K562 (cell line): ENCODE measurements at regions not wholly inside any gene's neighbourhood (a gene's known extent, or its start where the extent isn't known, plus 50 kb on each side); places are given as distances from the start of the nearest gene placed in this dataset.

Experiments
- ATAC-seq: fragments of 200-7000 bp; cut with Tn5 transposase; 3 replicates; pipeline ENCODE4 v1.9.1; 2020; ENCODE audit warnings: moderate library complexity
- BruUV-seq: library from RNA; stranded (reverse); fragments of 400-500 nt; replicated peaks from 2 replicates; lab custom pipeline; 2021; lab: Mats Ljungman, UMichigan
- CTCF ChIA-PET: fragments of 300-600 bp; formaldehyde crosslinking; extraction: SDS; loops from one replicate; lab custom pipeline; 2021; ENCODE audit warnings: low intra/inter-chr PET ratio; lab: Yijun Ruan, JAX
- POLR2A ChIA-PET: fragments of 300-600, 350-650 bp; sonication (Branson Sonifier 250); formaldehyde crosslinking; extraction: SDS; loops from one replicate; lab custom pipeline; 2021; ENCODE audit warnings: antibody characterized with exemption, inconsistent platforms; lab: Yijun Ruan, JAX
- DNase-seq, 4 experiments: peaks; one replicate each; pipeline versions ENCODE4 v3.0.0 to v3.0.0-alpha.2; 2011 to 2018; ENCODE audit warnings: low spot score in 3 of 4, mixed read lengths in 3 of 4; ENCODE audit errors: extremely low read depth in 1 of 4
- FAIRE-seq: peaks from 2 replicates; lab custom pipeline; 2011; peaks lifted over from hg19 to GRCh38; lab: Jason Lieb, UNC
- H2AFZ ChIP-seq: 2 replicates; pipeline ENCODE4 v1.6.0; 2011; ENCODE audit warnings: low read depth, low read length, control low read depth, inconsistent platforms
- H3K27ac ChIP-seq: fragments of 200-600 bp; 3 replicates; pipeline ENCODE4 v1.8.0; 2011; ENCODE audit warnings: low read depth, mild to moderate bottlenecking, control low read depth, inconsistent platforms, low read length, moderate library complexity, mixed read lengths; ENCODE audit errors: extremely low read depth
- H3K27me3 ChIP-seq, 2 experiments: fragments of 300-600 bp in 1 of 2; 2 replicates in 1 of 2; 3 replicates in 1 of 2; pipeline versions ENCODE4 v1.6.0 to v1.8.0; 2011; ENCODE audit warnings: inconsistent platforms in 2 of 2, low read length in 2 of 2, mild to moderate bottlenecking in 1 of 2, mixed read lengths in 1 of 2, moderate library complexity in 1 of 2; ENCODE audit not compliant: control insufficient read depth in 2 of 2, insufficient read depth in 2 of 2
- H3K36me3 ChIP-seq: fragments of 300-600 bp; 3 replicates; pipeline ENCODE4 v1.8.0; 2011; ENCODE audit warnings: mild to moderate bottlenecking, low read length, inconsistent platforms; ENCODE audit not compliant: control insufficient read depth, insufficient read depth
- H3K4me1 ChIP-seq, 2 experiments: fragments of 200-600 bp in 1 of 2; replicated peaks in 1 of 2; 2 replicates in 1 of 2; 3 replicates in 1 of 2; pipeline versions ENCODE4 v1.5.1 to v1.8.0; 2011; ENCODE audit warnings: inconsistent platforms in 2 of 2, low read length in 2 of 2, mild to moderate bottlenecking in 1 of 2, mixed read lengths in 1 of 2, moderate library complexity in 1 of 2; ENCODE audit not compliant: control insufficient read depth in 2 of 2, insufficient read depth in 2 of 2
- H3K4me2 ChIP-seq: 2 replicates; pipeline ENCODE4 v1.6.1; 2011; ENCODE audit warnings: low read length, control low read depth, inconsistent platforms, mixed read lengths; ENCODE audit not compliant: insufficient read depth
- H3K4me3 ChIP-seq: fragments of 200-600 bp; sonication (generic), shearing (Covaris generic); 2 replicates; pipeline ENCODE4 v1.5.1; 2016; ENCODE audit warnings: control low read depth, inconsistent platforms
- H3K79me2 ChIP-seq: fragments of 200-600 bp; 3 replicates; pipeline ENCODE4 v1.8.0; 2011; ENCODE audit warnings: low read length, inconsistent platforms; ENCODE audit not compliant: control insufficient read depth, insufficient read depth
- H3K9ac ChIP-seq, 2 experiments: 2 replicates each; pipeline versions ENCODE4 v1.6.0 to v1.6.1; 2011; ENCODE audit warnings: low read depth in 2 of 2, low read length in 2 of 2, control low read depth in 1 of 2, inconsistent platforms in 1 of 2, mild to moderate bottlenecking in 1 of 2, mixed read lengths in 1 of 2; ENCODE audit not compliant: insufficient read depth in 1 of 2
- H3K9me1 ChIP-seq: one replicate; pipeline ENCODE4 v1.6.0; 2011; ENCODE audit warnings: inconsistent platforms, mild to moderate bottlenecking, low read length, moderate library complexity; ENCODE audit not compliant: control insufficient read depth, insufficient read depth
- H3K9me3 ChIP-seq: replicated peaks from 2 replicates; pipeline ENCODE4 v1.5.1; 2011; ENCODE audit warnings: low read depth, low read length, inconsistent platforms; ENCODE audit not compliant: control insufficient read depth, insufficient read depth
- H4K20me1 ChIP-seq: replicated peaks from 2 replicates; pipeline ENCODE4 v1.6.1; 2011; ENCODE audit warnings: low read length, inconsistent platforms, mixed read lengths; ENCODE audit not compliant: control insufficient read depth, insufficient read depth
- ARNT ChIP-seq, 2 experiments: fragments of 450-650 bp; IDR thresholded peaks; 2 replicates each; pipeline ENCODE4 v1.6.1; 2016; ENCODE audit warnings: mild to moderate bottlenecking in 1 of 2
- ETS1 ChIP-seq: conservative IDR thresholded peaks from 2 replicates; pipeline ENCODE4 v1.6.1; 2011; ENCODE audit warnings: low read depth, mild to moderate bottlenecking, low read length; ENCODE audit not compliant: control insufficient read depth
- FIP1L1 ChIP-seq: fragments of 200-400 bp; formaldehyde crosslinking; IDR thresholded peaks from 2 replicates; pipeline ENCODE4 v1.6.1; 2018; ENCODE audit warnings: mild to moderate bottlenecking, low read depth, low read length; ENCODE audit not compliant: poor library complexity, severe bottlenecking
- IFI16 ChIP-seq: fragments of 250-450 bp; sonication (Bioruptor Pico); IDR thresholded peaks from 2 replicates; pipeline ENCODE4 v2.1.2; 2022; ENCODE audit warnings: mild to moderate bottlenecking, inconsistent platforms
- MEF2D ChIP-seq: conservative IDR thresholded peaks from 2 replicates; pipeline ENCODE4 v1.6.1; 2016; ENCODE audit warnings: low read depth, missing genetic modification characterization, missing compliant biosample characterization
- NCOA1 ChIP-seq: fragments of 450-650 bp; IDR thresholded peaks from 2 replicates; pipeline ENCODE4 v1.6.1; 2016; ENCODE audit warnings: low read depth
- POLR3G ChIP-seq: IDR thresholded peaks from 2 replicates; pipeline ENCODE4 v1.6.1; 2011; ENCODE audit not compliant: insufficient read length, insufficient replicate concordance; ENCODE audit errors: extremely low read depth
- SMAD1 ChIP-seq: fragments of 150-350 bp; IDR thresholded peaks from 2 replicates; pipeline ENCODE4 v1.6.1; 2014; ENCODE audit warnings: low read length, low read depth; ENCODE audit not compliant: partially characterized antibody
- SREBF1 ChIP-seq: fragments of 150-350 bp; IDR thresholded peaks from 2 replicates; pipeline ENCODE4 v1.6.1; 2014; ENCODE audit warnings: antibody characterized with exemption, low read depth, low read length, borderline replicate concordance
- TCF15 ChIP-seq: fragments of 250-450 bp; sonication (Bioruptor Pico); IDR thresholded peaks from 2 replicates; pipeline ENCODE4 v1.8.0; 2022; ENCODE audit warnings: moderate library complexity, mild to moderate bottlenecking, inconsistent platforms
- THAP12 ChIP-seq: fragments of 250-450 bp; sonication (Bioruptor Pico); IDR thresholded peaks from 2 replicates; pipeline ENCODE4 v1.9.0; 2021; ENCODE audit warnings: mild to moderate bottlenecking, inconsistent platforms
- TRIM25 ChIP-seq: fragments of 450-650 bp; IDR thresholded peaks from 2 replicates; pipeline ENCODE4 v1.7.0; 2016; ENCODE audit warnings: borderline replicate concordance
- ZNF639 ChIP-seq, 2 experiments: fragments of 200-800 bp in 1 of 2; sonication (Bioruptor generic) in 1 of 2; sonication (generic) in 1 of 2; formaldehyde crosslinking in 1 of 2; IDR thresholded peaks in 1 of 2; conservative IDR thresholded peaks in 1 of 2; 2 replicates each; pipeline versions ENCODE4 v1.5.0 to v1.6.1; 2016 to 2020; ENCODE audit warnings: missing compliant biosample characterization in 1 of 2, missing genetic modification characterization in 1 of 2, missing genetic modification reagents in 1 of 2
- ZNF77 ChIP-seq: fragments of 250-450 bp; sonication (Bioruptor Pico); IDR thresholded peaks from 2 replicates; pipeline ENCODE4 v1.5.0; 2020
- ZNF785 ChIP-seq: fragments of 250-450 bp; sonication (Bioruptor Pico); IDR thresholded peaks from 2 replicates; pipeline ENCODE4 v1.4.0; 2020; ENCODE audit warnings: mild to moderate bottlenecking
- WGBS: fragments of 100-300 bp; shearing (Covaris generic); methylation state at CpG from one replicate; pipeline ENCODE4 v1.1.6; 2016; ENCODE audit warnings: low coverage, mixed read lengths; ENCODE audit not compliant: insufficient coverage; ENCODE audit errors: missing lambda C conversion rate; 5-methylcytosine and 5-hydroxymethylcytosine counted together
- in situ Hi-C: fragments of 300-500 bp; cut with MboI; formaldehyde crosslinking; loops from 4 replicates; pipeline ENCODE4 v1.15.0; 2018; ENCODE audit warnings: inconsistent platforms, mixed read lengths
- intact Hi-C: fragments of 100-400 bp; cut with micrococcal nuclease; formaldehyde crosslinking; loops from 2 replicates; pipeline ENCODE4 v1.14.2; 2022

- Histone ChIP-seq H3K9me3 (no peaks in the 10 kb centered on the region), H4K20me1 (no peaks in the 10 kb centered on the region), H3K27me3 (no peaks in the 10 kb centered on the region), H3K79me2 (no peaks in the 10 kb centered on the region), H3K36me3 (no peaks in the 10 kb centered on the region), H3K4me1 (no peaks in the 10 kb centered on the region), H2AFZ (no peak overlapping the region), H3K9ac (no peak overlapping the region), H3K9me1 (no peaks in the 10 kb centered on the region), H3K4me2 (no peak overlapping the region), H3K4me3 (no peak overlapping the region), H3K27ac (no peak overlapping the region)
- 0% methylated on average over 1 of the region's 1 CpG for WGBS
- FAIRE-seq, result no peak
- in situ Hi-C loops, result no loop called here
- ATAC-seq, result no peak
- ChIA-PET CTCF (no interaction called here), POLR2A (no interaction called here)
- BruUV-seq, result no TSS peak
- intact Hi-C loops, result no loop called here
- DNase-seq, result no peak
- no peak for TF ChIP-seq IFI16 (CRISPR knock-in tag)
- no peak for TF ChIP-seq TCF15 (CRISPR knock-in tag)
- TF ChIP-seq ZNF639 (CRISPR knock-in tag; conservative IDR thresholded peaks at IDR 0.05 in 1 of 2, IDR thresholded peaks at IDR 0.05 in 1 of 2), result no peak
- TF ChIP-seq NCOA1, result no peak
- TF ChIP-seq TRIM25, result no peak
- no peak for TF ChIP-seq ETS1
- TF ChIP-seq SREBF1, result no peak
- no peak for TF ChIP-seq POLR3G
- TF ChIP-seq MEF2D (tag), result no peak
- no peak for TF ChIP-seq THAP12
- no peak for TF ChIP-seq FIP1L1
- TF ChIP-seq ZNF77, result no peak
- TF ChIP-seq ARNT (IDR thresholded peaks at IDR 0.05), result no peak
- TF ChIP-seq SMAD1, result no peak
- no peak for TF ChIP-seq ZNF785 (CRISPR knock-in tag)
These were observed 149.5 kb upstream of the EPHA3 start for GRCh38 chr3:88957711-88958439.
